RWPE2 (cell line): ENCODE measurements at regions not wholly inside any gene's neighbourhood (a gene's known extent, or its start where the extent isn't known, plus 50 kb on each side); places are given as distances from the start of the nearest gene placed in this dataset.

Source experiments
- ATAC-seq: fragments of 200-7000 bp; cut with Tn5 transposase; 3 replicates; pipeline ENCODE4 v1.9.1; 2021; ENCODE audit warnings: low read depth
- DNase-seq: peaks from one replicate; pipeline ENCODE4 v3.0.0-alpha.2; 2020; ENCODE audit warnings: low spot score
- H3K27ac ChIP-seq: fragments of 450-650 bp; 2 replicates; pipeline ENCODE4 v1.5.1; 2017; ENCODE audit warnings: mild to moderate bottlenecking; ENCODE audit not compliant: poor library complexity, severe bottlenecking
- H3K27me3 ChIP-seq: fragments of 250-450 bp; sonication (Bioruptor Pico); 2 replicates; pipeline ENCODE4 v1.5.1; 2021; ENCODE audit warnings: mild to moderate bottlenecking, moderate library complexity; ENCODE audit not compliant: insufficient read depth, poor library complexity, severe bottlenecking
- H3K36me3 ChIP-seq: fragments of 250-450 bp; sonication (Bioruptor Pico); 2 replicates; pipeline ENCODE4 v1.5.1; 2020; ENCODE audit warnings: low read depth, mild to moderate bottlenecking, moderate library complexity
- H3K4me1 ChIP-seq: fragments of 250-450 bp; sonication (Bioruptor Pico); 2 replicates; pipeline ENCODE4 v1.5.1; 2021; ENCODE audit warnings: mild to moderate bottlenecking, moderate library complexity; ENCODE audit not compliant: insufficient read depth, poor library complexity, severe bottlenecking
- H3K4me3 ChIP-seq: fragments of 250-450 bp; sonication (Bioruptor Pico); 2 replicates; pipeline ENCODE4 v1.5.1; 2021; ENCODE audit warnings: mild to moderate bottlenecking, moderate library complexity; ENCODE audit not compliant: severe bottlenecking
- H3K9me3 ChIP-seq: fragments of 250-450 bp; sonication (Bioruptor Pico); 2 replicates; pipeline ENCODE4 v1.5.1; 2021; ENCODE audit warnings: mild to moderate bottlenecking, moderate library complexity; ENCODE audit not compliant: severe bottlenecking
- TF ChIP-seq, protein P1 (sequence below): fragments of 450-650 bp; IDR thresholded peaks from one replicate; pipeline ENCODE4 v1.5.1; 2017; ENCODE audit warnings: mild to moderate bottlenecking, moderate library complexity; ENCODE audit not compliant: poor library complexity, severe bottlenecking

DNA sequence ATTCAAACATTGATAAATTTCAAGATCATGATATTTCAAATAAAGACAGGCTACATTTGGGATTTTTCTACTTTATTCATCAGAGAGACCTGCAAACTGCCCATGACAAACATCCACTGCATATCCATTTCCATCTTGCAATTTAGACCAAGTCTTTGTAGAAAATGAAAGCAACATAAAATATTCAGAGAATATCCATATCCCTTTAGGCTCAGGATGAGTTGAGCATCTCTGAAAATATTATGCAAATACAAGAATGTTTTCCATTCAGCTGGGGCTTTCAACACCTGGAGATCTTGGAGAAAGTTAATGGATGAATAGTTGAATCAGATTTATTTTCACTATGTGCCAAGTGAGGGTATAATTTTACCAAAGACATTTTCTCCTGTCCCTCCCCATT is 103.4 kb downstream of the TUSC7 start:
- DNase-seq (no peak), ATAC-seq (no peak)
- H3K4me1 ChIP-seq = no peaks in the 10 kb centered on the region
- H3K4me3 ChIP-seq = no peak overlapping the region
- no peaks in the 10 kb centered on the region for H3K9me3 ChIP-seq
- H3K36me3 ChIP-seq = no peaks in the 10 kb centered on the region
- no peaks in the 10 kb centered on the region for H3K27me3 ChIP-seq
- TF ChIP-seq, protein P1, sequence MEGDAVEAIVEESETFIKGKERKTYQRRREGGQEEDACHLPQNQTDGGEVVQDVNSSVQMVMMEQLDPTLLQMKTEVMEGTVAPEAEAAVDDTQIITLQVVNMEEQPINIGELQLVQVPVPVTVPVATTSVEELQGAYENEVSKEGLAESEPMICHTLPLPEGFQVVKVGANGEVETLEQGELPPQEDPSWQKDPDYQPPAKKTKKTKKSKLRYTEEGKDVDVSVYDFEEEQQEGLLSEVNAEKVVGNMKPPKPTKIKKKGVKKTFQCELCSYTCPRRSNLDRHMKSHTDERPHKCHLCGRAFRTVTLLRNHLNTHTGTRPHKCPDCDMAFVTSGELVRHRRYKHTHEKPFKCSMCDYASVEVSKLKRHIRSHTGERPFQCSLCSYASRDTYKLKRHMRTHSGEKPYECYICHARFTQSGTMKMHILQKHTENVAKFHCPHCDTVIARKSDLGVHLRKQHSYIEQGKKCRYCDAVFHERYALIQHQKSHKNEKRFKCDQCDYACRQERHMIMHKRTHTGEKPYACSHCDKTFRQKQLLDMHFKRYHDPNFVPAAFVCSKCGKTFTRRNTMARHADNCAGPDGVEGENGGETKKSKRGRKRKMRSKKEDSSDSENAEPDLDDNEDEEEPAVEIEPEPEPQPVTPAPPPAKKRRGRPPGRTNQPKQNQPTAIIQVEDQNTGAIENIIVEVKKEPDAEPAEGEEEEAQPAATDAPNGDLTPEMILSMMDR = no peak
- no peak overlapping the region for H3K27ac ChIP-seq

- no peaks in the 10 kb centered on the region for H3K4me1 ChIP-seq
These were observed 105.7 kb downstream of the TUSC7 start for GRCh38 chr3:116815321-116815720.

DNA sequence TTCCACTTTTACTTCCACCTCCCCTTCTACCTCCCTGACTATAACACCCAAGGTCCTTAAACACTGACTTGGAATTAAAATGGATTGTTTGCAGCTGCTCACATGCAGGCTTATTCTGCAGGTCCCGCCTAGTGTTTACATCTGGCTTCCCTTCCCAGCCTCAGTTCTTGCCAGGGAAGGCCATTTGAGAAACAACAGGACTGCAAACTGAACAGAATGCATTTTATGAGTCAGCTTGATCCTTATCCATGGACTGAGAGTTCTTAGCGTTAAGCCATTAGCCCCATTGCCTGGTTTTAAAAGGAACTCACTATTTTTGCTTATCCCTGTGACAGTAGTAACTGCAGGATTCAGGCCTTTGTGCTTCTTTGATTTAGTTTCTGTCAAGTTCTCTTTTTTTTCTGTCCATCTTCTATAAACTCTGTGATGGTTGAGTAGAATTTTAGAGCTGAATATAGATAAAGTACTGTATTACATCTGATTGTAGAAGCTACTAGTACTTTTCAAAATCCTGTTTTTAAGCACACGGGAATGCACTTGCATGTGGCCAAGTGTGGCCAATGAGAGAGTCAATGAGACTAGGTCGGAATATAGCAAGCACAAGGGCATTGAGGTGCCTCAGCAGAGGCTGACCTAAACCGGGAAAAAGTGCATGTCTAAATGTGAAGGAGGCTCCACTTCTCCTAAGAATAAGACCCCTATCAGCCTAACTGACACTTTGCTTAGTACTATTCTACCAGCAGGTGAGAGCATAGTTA is 106.4 kb downstream of the TUSC7 start:
- Histone ChIP-seq H3K4me1 (no peaks in the 10 kb centered on the region), H3K4me3 (no peak overlapping the region), H3K27me3 (no peaks in the 10 kb centered on the region), H3K9me3 (no peaks in the 10 kb centered on the region), H3K36me3 (no peaks in the 10 kb centered on the region), H3K27ac (no peak overlapping the region)
- ATAC-seq = no peak
- no peak for DNase-seq
- TF ChIP-seq, protein P1 = no peak

More at GRCh38 chr3:116815321-116815720, 105.7 kb downstream of the TUSC7 start:
- no peaks in the 10 kb centered on the region for H3K27me3 ChIP-seq
- H3K9me3 ChIP-seq = no peaks in the 10 kb centered on the region
- no peak overlapping the region for H3K27ac ChIP-seq
- TF ChIP-seq, protein P1 = no peak
- ATAC-seq (no peak), DNase-seq (no peak)
- H3K36me3 ChIP-seq = no peaks in the 10 kb centered on the region
- no peak overlapping the region for H3K4me3 ChIP-seq

- Histone ChIP-seq H3K4me1 (no peaks in the 10 kb centered on the region), H3K27me3 (no peaks in the 10 kb centered on the region), H3K27ac (no peak overlapping the region), H3K4me3 (no peak overlapping the region), H3K9me3 (no peaks in the 10 kb centered on the region), H3K36me3 (no peaks in the 10 kb centered on the region)
- TF ChIP-seq, protein P1 = no peak
- DNase-seq = no peak
- no peak for ATAC-seq
These were observed 111.8 kb downstream of the TUSC7 start for GRCh38 chr3:116821371-116821770.

DNA sequence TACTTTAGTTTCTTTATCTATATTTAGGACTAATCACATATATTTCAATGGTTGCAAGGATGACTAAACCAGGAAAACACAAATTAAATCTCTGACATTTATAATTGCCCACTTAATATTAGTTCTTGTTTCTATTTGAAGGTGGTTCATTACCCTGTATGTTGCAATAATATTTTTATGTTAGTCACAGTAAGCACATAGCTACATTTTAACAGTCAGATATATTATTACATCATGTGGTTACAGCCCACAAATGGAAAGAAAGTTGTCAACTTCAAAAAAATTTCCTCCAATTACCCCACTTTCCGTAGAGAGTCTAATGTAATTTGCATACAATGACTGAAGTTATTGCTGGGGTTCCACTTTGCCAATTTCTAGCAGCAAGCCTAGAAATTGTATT is 114.6 kb downstream of the TUSC7 start:
- TF ChIP-seq, protein P1 = no peak
- ATAC-seq (no peak), DNase-seq (no peak)
- H3K27ac ChIP-seq = no peak overlapping the region
- H3K4me3 ChIP-seq = no peak overlapping the region
- H3K36me3 ChIP-seq = no peaks in the 10 kb centered on the region
- H3K27me3 ChIP-seq = no peaks in the 10 kb centered on the region
- H3K9me3 ChIP-seq = no peaks in the 10 kb centered on the region
- H3K4me1 ChIP-seq = no peaks in the 10 kb centered on the region
